22Rv1 (cell line): ENCODE measurements at regions not wholly inside any gene's neighbourhood (a gene's known extent, or its start where the extent isn't known, plus 50 kb on each side); places are given as distances from the start of the nearest gene placed in this dataset.

Experiments
- H3K27ac ChIP-seq: fragments of 450-650 bp; 2 replicates; pipeline ENCODE4 v1.5.1; 2017
- CTCF ChIP-seq: fragments of 450-650 bp; IDR thresholded peaks from 2 replicates; pipeline ENCODE4 v1.5.1; 2017; ENCODE audit warnings: mild to moderate bottlenecking
- ZFX ChIP-seq: fragments of 450-650 bp; IDR thresholded peaks from 2 replicates; pipeline ENCODE4 v1.6.1; 2017; ENCODE audit warnings: antibody characterized with exemption, borderline replicate concordance

GRCh38 chr7:121797657-121798452 lies 75.1 kb upstream of the PTPRZ1 start:
- H3K27ac ChIP-seq = no peak overlapping the region
- TF ChIP-seq ZFX (no peak), CTCF (no peak)

GRCh38 chr7:121796936-121797656 lies 75.9 kb upstream of the PTPRZ1 start:
- no peak overlapping the region for H3K27ac ChIP-seq
- TF ChIP-seq CTCF (no peak), ZFX (no peak)

- no peak overlapping the region for H3K27ac ChIP-seq
- TF ChIP-seq ZFX (no peak), CTCF (no peak)
Observed at GRCh38 chr7:121796381-121796780, 76.6 kb upstream of the PTPRZ1 start.

GRCh38 chr7:121795736-121796135 lies 77.2 kb upstream of the PTPRZ1 start:
- no peak overlapping the region for H3K27ac ChIP-seq

GRCh38 chr7:121793716-121794115 lies 79.2 kb upstream of the PTPRZ1 start:
- TF ChIP-seq CTCF = no peak

More at GRCh38 chr7:121795736-121796135, 77.2 kb upstream of the PTPRZ1 start:
- TF ChIP-seq CTCF (no peak), ZFX (no peak)

GRCh38 chr7:121777672-121778071 lies 95.3 kb upstream of the PTPRZ1 start:
- no peak overlapping the region for H3K27ac ChIP-seq
- TF ChIP-seq CTCF (no peak), ZFX (no peak)

More at GRCh38 chr7:121793716-121794115, 79.2 kb upstream of the PTPRZ1 start:
- H3K27ac ChIP-seq = no peak overlapping the region

GRCh38 chr7:121774563-121774962 lies 98.4 kb upstream of the PTPRZ1 start:
- TF ChIP-seq CTCF (no peak), ZFX (no peak)
- no peak overlapping the region for H3K27ac ChIP-seq
